GM19240 (cell line): ENCODE measurements at regions not wholly inside any gene's neighbourhood (a gene's known extent, or its start where the extent isn't known, plus 50 kb on each side); places are given as distances from the start of the nearest gene placed in this dataset.
"Not testable (repeated sequence)": the region's sequence is repeated elsewhere in the genome, so short reads cannot be mapped to it uniquely, and the experiment has no call there.

ENCODE experiments used
- DNase-seq: peaks from one replicate; pipeline ENCODE4 v3.0.0; 2011; ENCODE audit warnings: low spot score; ENCODE audit not compliant: insufficient read length

GRCh38 chr10:2043379-2043778 is 306.1 kb upstream of the ADARB2 start:
- no peak for DNase-seq

- DNase-seq = no peak
Measured at GRCh38 chr10:2038036-2038435, 300.7 kb upstream of the ADARB2 start.

GRCh38 chr10:2037246-2037645 is 299.9 kb upstream of the ADARB2 start:
- DNase-seq = no peak

DNA sequence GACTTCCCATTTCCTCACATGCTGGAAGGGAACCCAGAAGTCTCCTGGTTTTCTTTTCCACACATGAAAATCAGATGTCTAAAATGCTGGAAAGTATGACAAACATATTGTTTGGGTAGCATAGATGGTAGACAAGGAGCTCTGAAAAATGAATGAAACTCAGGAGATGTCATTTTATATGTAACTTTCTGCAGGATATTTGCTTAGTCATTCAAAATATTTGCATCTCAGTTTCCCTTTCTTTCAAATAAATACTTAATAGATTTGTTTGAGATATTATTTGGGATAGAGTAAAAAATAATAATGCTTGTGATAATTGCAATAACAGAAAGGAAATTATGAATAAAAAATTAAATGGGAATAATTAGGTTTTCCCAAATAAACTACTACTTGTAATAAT is 298.9 kb upstream of the ADARB2 start:
- DNase-seq = no peak

DNA sequence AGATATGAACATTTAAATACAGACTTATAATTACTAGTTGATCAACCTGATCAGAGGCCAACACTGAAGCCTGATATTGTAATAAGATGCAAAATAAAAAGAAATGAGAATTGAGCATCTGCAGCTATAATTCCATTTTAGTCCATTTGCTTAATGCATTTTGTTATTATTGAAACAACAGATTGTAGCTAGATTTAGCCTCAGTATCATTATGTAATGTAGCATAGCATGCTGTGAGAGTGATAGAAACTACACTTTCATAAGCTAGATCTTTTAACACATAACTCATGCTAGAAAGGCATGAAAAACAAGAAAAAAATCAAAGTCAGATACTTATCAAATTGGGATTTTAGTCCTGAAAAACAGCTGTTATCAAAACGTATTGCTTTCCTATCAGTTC is 292.7 kb upstream of the ADARB2 start:
- no peak for DNase-seq

- DNase-seq = no peak
Measured at GRCh38 chr10:2026936-2027335, 289.6 kb upstream of the ADARB2 start.

GRCh38 chr10:2024750-2025149 is 287.4 kb upstream of the ADARB2 start:
- DNase-seq = not testable (repeated sequence)

DNA sequence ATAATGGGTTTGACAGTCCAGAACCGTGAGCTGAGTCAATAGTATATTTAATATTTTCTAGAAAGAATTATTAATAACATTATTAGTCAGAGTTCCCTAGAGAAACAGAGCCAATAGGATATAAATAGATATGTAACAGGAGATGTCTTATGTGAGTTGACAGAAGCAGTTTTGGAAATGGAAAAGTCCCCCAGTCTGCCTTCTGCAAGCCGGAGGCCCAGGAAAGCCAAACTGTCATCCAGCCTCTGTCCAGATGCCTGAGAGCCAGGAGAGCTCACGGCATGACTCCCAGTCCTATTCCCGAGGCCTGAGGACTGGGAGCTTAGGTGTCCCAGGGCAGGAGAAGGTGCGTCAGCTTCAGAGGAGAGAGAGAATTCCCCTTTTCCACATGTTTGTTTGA is 286.4 kb upstream of the ADARB2 start:
- no peak for DNase-seq

DNA sequence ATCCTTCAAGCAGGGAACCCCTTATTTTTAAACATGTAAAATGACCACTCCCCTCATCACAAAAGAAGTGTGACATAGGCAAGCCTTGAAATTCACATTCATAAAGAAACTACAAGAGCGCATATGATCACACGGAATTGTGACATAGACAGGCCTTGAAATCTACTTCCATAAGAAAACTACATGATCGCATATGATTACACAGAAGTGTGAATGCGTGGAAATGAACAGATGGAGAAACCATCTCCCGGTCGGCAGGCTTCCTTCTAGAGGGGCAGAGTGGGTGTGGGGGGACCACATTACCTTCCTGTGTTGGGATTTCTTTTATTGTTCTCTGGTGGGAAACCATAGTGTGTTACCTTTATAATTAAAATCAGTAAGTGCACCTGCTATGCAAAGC is 285.1 kb upstream of the ADARB2 start:
- DNase-seq = no peak

GRCh38 chr10:2020836-2021235 is 283.5 kb upstream of the ADARB2 start:
- no peak for DNase-seq

DNA sequence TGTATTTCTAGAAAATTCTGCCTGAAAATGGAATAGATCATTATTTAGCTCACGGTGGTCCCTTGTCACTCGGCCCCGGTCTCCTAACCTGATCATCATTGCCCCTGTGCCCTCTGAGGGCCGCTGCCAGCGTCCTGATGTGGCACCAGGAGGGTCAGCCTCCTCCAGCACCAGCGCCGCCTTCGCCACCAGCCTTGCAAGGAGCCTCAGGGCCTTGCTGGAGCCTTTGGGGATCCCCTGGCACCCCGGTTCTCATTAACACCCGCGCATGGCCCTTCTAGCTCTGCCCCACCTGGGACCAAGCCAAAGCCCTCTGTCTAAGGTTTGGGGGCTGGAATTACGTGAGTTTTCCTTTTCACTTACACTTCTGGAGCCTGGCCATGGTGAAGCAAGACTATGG is 282.5 kb upstream of the ADARB2 start:
- DNase-seq = no peak

DNA sequence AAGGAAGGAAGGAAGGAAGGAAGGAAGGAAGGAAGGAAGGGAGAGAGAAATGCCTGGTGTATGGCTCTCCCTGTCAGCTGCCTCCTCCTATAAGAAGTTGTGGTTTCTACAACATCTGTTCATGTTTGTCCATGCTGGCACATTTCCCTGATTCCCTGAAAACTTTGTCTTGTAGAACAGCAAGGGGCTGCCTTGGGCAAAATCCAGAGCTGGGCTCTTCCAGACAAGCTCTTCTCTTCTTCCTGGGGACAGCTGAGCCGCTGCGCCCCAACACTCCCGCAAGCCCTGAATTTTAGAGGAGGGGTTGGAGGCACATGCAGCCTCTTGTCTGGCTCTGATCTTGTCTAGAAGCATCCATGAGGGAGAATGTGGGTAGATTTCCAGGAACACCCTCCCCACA is 282.0 kb upstream of the ADARB2 start:
- DNase-seq = no peak

DNA sequence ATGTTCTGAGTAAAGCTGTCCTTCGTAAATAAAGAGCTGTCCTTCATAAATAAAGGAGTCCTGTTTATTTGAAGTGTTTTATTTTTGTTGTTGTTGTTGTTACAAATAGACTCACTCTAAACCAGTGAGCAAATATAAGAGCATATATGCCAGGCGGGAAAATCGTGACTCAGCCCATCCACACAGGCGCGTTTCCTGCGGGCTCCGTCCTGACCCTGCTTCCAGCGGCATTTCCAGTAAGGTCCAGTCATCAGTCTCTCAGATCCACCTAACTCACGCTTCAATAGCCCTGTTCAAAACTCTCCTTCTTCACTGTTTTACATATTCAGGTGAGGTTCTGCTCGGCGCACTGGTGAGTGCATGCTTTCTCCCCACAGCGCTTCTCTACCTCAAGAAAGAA is 277.2 kb upstream of the ADARB2 start:
- no peak for DNase-seq

DNA sequence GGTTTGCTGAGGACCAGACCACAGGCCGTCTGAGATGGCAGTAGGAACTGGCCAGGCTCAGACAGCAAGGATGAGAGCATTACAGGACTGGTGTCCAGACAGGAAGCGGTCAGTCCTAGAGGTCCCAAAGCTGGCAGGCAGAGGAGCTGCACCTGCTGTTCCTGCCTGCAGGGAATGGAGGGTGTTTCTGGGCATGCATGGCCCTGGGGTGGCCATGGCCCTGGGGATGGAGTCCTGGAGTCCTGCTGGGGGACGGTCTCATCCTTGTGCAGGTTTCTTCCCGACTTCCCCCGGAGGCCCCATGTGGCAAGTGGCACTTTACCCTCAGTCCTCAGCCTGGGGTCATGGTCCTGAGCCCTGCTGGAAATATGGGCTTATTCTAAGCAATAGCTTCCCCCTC is 274.9 kb upstream of the ADARB2 start:
- DNase-seq = no peak

DNA sequence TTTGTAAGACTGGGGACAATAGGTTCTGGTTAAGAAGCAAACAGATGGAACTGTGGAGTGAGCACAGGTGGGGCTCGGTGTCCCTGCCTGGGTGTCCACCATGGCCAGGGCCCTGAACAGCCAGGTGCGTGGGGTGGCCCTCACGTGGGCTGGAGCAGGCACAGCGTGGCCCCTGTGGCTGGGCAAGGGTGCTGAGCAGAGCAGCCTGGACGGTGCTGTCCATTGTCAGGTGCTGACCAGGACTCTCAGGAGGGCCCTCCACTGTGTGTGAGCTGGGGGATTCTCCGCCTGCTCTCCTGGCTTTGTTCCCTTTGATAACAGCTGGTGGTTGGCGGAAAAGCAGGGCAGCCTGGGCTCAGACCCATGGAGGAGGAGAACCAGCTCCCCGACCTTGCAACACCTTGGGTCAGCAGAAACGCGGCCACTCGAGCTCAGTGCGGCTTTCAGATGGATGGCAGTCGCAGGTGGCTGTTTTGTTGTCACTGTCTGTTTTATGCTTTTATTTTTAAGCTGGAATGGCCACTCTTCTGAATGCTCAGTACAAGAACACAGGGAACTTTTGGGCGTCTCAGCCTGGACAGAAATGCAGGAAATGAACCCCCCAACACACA is 273.9 kb upstream of the ADARB2 start:
- no peak for DNase-seq

- no peak for DNase-seq
Measured at GRCh38 chr10:2005546-2005945, 268.2 kb upstream of the ADARB2 start.

- no peak for DNase-seq
Measured at GRCh38 chr10:1992930-1993329, 255.6 kb upstream of the ADARB2 start.

DNA sequence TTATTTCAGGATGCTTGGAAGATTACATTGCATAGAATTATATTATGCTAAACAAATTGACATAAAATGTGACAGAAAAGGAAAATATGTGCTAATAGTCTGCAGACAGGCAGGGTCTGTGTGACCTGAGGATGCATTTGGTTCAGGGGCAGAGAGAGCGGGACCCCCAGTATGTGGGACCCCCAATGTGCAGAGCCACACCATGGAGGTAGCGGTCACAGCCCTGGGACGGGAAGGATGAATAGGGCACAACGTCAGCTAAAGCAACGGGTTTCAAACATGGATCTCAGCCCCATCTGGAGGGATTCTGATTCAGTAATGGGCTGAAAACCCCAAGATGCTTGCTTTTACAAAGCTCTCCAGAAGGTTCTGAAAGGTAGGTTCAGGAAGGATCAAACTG is 251.8 kb upstream of the ADARB2 start:
- no peak for DNase-seq

- DNase-seq = no peak
Measured at GRCh38 chr10:1981976-1982375, 244.7 kb upstream of the ADARB2 start.

- DNase-seq = no peak
Measured at GRCh38 chr10:1980459-1980858, 243.1 kb upstream of the ADARB2 start.

DNA sequence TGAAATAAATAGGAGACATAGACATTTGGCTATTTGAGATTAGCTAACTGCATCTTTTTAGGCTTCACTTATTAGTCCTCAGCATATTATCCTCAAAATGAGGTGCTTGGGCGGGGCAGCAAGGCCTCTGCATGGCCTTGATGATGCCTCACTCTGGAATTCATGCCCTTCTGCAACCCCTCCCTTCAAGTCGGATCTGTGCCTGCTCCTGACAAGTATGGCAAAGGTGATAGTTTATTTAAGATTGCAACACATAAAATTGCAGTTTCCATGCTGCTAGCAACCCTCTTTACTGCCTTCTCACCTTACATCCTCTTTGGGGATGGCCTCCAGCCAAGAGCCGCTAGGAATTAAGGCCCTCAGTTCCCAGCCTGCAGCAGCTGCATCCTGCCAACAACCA is 241.3 kb upstream of the ADARB2 start:
- no peak for DNase-seq

DNA sequence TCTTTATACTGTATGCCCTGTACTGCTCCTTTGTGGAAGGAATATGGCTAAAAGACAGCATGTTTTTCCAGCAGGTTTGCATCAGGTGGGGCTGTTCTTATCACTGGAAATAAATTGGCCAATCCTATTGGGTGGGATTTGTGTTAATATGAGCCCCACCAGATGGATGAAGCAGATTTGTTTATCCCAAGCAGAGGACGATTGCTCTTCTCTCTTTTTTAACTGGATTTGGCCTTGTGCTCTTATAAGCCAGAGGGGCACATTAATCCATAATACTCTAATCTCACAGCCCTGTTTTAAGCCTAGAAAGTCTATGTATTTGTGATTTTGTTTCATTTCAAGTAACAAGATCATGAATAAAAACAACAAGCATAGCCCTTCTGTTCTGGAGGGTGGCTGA is 240.1 kb upstream of the ADARB2 start:
- DNase-seq = no peak

- no peak for DNase-seq
Measured at GRCh38 chr10:1972406-1972805, 235.1 kb upstream of the ADARB2 start.
